ENCODE measurements at regions not wholly inside any gene's neighbourhood (a gene's known extent, or its start where the extent isn't known, plus 50 kb on each side); places are given as distances from the start of the nearest gene placed in this dataset.

- DNase-seq, result no peak
Measured at GRCh38 chr15:95957861-95958260, 372.6 kb upstream of the NR2F2 start.

- no peak for DNase-seq
Measured at GRCh38 chr15:95958382-95958781, 372.1 kb upstream of the NR2F2 start.

GRCh38 chr15:95968856-95969255 lies 361.6 kb upstream of the NR2F2 start:
- DNase-seq, result no peak

- no peak for DNase-seq
Measured at GRCh38 chr15:95970326-95970725, 360.2 kb upstream of the NR2F2 start.

GRCh38 chr15:95972041-95972553 lies 358.4 kb upstream of the NR2F2 start:
- DNase-seq, result no peak

- no peak for DNase-seq
Measured at GRCh38 chr15:95972812-95973211, 357.7 kb upstream of the NR2F2 start.

- DNase-seq, result no peak
Measured at GRCh38 chr15:95973566-95974256, 356.8 kb upstream of the NR2F2 start.

- DNase-seq, result no peak
Measured at GRCh38 chr15:95975212-95975611, 355.3 kb upstream of the NR2F2 start.

GRCh38 chr15:95979286-95979685 lies 351.2 kb upstream of the NR2F2 start:
- no peak for DNase-seq

- DNase-seq, result no peak
Measured at GRCh38 chr15:95981209-95981608, 349.3 kb upstream of the NR2F2 start.

- DNase-seq, result no peak
Measured at GRCh38 chr15:95987299-95987698, 343.2 kb upstream of the NR2F2 start.

- no peak for DNase-seq
Measured at GRCh38 chr15:95987886-95988573, 342.5 kb upstream of the NR2F2 start.

GRCh38 chr15:95988574-95988887 lies 342.0 kb upstream of the NR2F2 start:
- DNase-seq, result no peak

GRCh38 chr15:95989392-95989791 lies 341.1 kb upstream of the NR2F2 start:
- no peak for DNase-seq

- peak; percentile 20 to 27 for DNase-seq
Measured at GRCh38 chr15:95990833-95991232, 339.7 kb upstream of the NR2F2 start.

- DNase-seq, result no peak
Measured at GRCh38 chr15:95994418-95994817, 336.1 kb upstream of the NR2F2 start.

GRCh38 chr15:95995375-95996168 lies 334.9 kb upstream of the NR2F2 start:
- DNase-seq, result no peak

GRCh38 chr15:95996494-95996893 lies 334.0 kb upstream of the NR2F2 start:
- peak in 1 of 2 experiments; percentile 16 for DNase-seq

- no peak for DNase-seq
Measured at GRCh38 chr15:95998935-95999334, 331.6 kb upstream of the NR2F2 start.

- DNase-seq, result no peak
Measured at GRCh38 chr15:96002890-96003859, 327.3 kb upstream of the NR2F2 start.

GRCh38 chr15:96005906-96006305 lies 324.6 kb upstream of the NR2F2 start:
- no peak for DNase-seq

GRCh38 chr15:96011136-96011535 lies 319.4 kb upstream of the NR2F2 start:
- no peak for DNase-seq

GRCh38 chr15:96014939-96015338 lies 315.6 kb upstream of the NR2F2 start:
- no peak for DNase-seq
